Endothelial cell of umbilical vein (primary cell): ENCODE measurements at regions not wholly inside any gene's neighbourhood (a gene's known extent, or its start where the extent isn't known, plus 50 kb on each side); places are given as distances from the start of the nearest gene placed in this dataset.

ENCODE experiments used
- BruUV-seq: library from RNA; stranded (reverse); fragments of 400-500 nt; replicated peaks from 2 replicates; lab custom pipeline; 2021; lab: Mats Ljungman, UMichigan
- CTCF ChIA-PET: fragments of 300-600, 350-600 bp; sonication (Branson Sonifier 250); formaldehyde crosslinking; loops from one replicate; lab custom pipeline; 2021; ENCODE audit warnings: antibody characterized with exemption, inconsistent platforms; lab: Charles Lee
- POLR2A ChIA-PET: fragments of 300-600, 350-600 bp; sonication (Branson Sonifier 250); formaldehyde crosslinking; loops from one replicate; lab custom pipeline; 2021; ENCODE audit warnings: antibody characterized with exemption, inconsistent platforms; lab: Charles Lee
- DNase-seq: peaks from one replicate; pipeline ENCODE4 v3.0.0-alpha.2; 2011; ENCODE audit warnings: low read depth, low spot score
- FAIRE-seq: peaks from 2 replicates; lab custom pipeline; 2011; peaks lifted over from hg19 to GRCh38; lab: Jason Lieb, UNC
- H2AFZ ChIP-seq: 2 replicates; pipeline ENCODE4 v1.6.0; 2012; ENCODE audit warnings: low read depth, low read length, control low read depth, inconsistent platforms
- H3K27ac ChIP-seq: 2 replicates; pipeline ENCODE4 v1.5.1; 2011; ENCODE audit warnings: low read depth, mild to moderate bottlenecking, control low read depth, low read length, moderate library complexity; ENCODE audit not compliant: insufficient read depth
- H3K27me3 ChIP-seq, 2 experiments: 2 replicates each; pipeline versions ENCODE4 v1.6.0 to v1.6.1; 2011; ENCODE audit warnings: low read length in 2 of 2, mixed read lengths in 1 of 2; ENCODE audit not compliant: control insufficient read depth in 2 of 2, insufficient read depth in 2 of 2
- H3K36me3 ChIP-seq, 2 experiments: 2 replicates in 1 of 2; 3 replicates in 1 of 2; pipeline ENCODE4 v1.5.1; 2011; ENCODE audit warnings: low read length in 2 of 2, mild to moderate bottlenecking in 1 of 2, moderate library complexity in 1 of 2; ENCODE audit not compliant: control insufficient read depth in 2 of 2, insufficient read depth in 2 of 2; ENCODE audit errors: extremely low read depth in 1 of 2
- H3K4me1 ChIP-seq: 3 replicates; pipeline ENCODE4 v1.5.1; 2011; ENCODE audit warnings: mild to moderate bottlenecking, low read length; ENCODE audit not compliant: control insufficient read depth, insufficient read depth; ENCODE audit errors: extremely low read depth
- H3K4me2 ChIP-seq: 2 replicates; pipeline ENCODE4 v1.6.1; 2011; ENCODE audit warnings: low read length, control low read depth, mixed read lengths; ENCODE audit not compliant: insufficient read depth
- H3K4me3 ChIP-seq, 3 experiments: fragments of 200-600 bp in 1 of 3; sonication (generic), shearing (Covaris generic) in 1 of 3; replicated peaks in 1 of 3; 2 replicates each; pipeline ENCODE4 v1.5.1; 2011 to 2016; ENCODE audit warnings: control low read depth in 3 of 3, low read length in 3 of 3, mild to moderate bottlenecking in 2 of 3, inconsistent platforms in 1 of 3, low read depth in 1 of 3, moderate library complexity in 1 of 3; ENCODE audit not compliant: insufficient read depth in 1 of 3
- H3K79me2 ChIP-seq: 2 replicates; pipeline ENCODE4 v1.6.0; 2012; ENCODE audit warnings: low read length, inconsistent platforms; ENCODE audit not compliant: control insufficient read depth, insufficient read depth
- H3K9ac ChIP-seq: replicated peaks from 2 replicates; pipeline ENCODE3; 2011; ENCODE audit warnings: low read length, control low read depth; ENCODE audit not compliant: insufficient read depth; ENCODE audit errors: extremely low read depth
- H3K9me1 ChIP-seq: replicated peaks from 3 replicates; pipeline ENCODE4 v1.6.0; 2011; ENCODE audit warnings: mild to moderate bottlenecking, low read length; ENCODE audit not compliant: control insufficient read depth, insufficient read depth; ENCODE audit errors: extremely low read depth
- H3K9me3 ChIP-seq: replicated peaks from 2 replicates; pipeline ENCODE4 v1.5.1; 2012; ENCODE audit warnings: low read length, inconsistent platforms; ENCODE audit not compliant: control insufficient read depth, insufficient read depth
- H4K20me1 ChIP-seq: replicated peaks from 2 replicates; pipeline ENCODE3; 2011; ENCODE audit warnings: mild to moderate bottlenecking, low read length; ENCODE audit not compliant: control insufficient read depth, insufficient read depth; ENCODE audit errors: extremely low read depth
- EZH2 ChIP-seq: IDR thresholded peaks from 2 replicates; pipeline ENCODE4 v1.6.1; 2012; ENCODE audit warnings: borderline replicate concordance, low read depth, mild to moderate bottlenecking, moderate library complexity, low read length, inconsistent platforms; ENCODE audit not compliant: severe bottlenecking
- FOS ChIP-seq: IDR thresholded peaks from 2 replicates; pipeline ENCODE4 v1.6.1; 2011; ENCODE audit warnings: mild to moderate bottlenecking, low read length, moderate library complexity, borderline replicate concordance; ENCODE audit not compliant: insufficient read depth
- GATA2 ChIP-seq: IDR thresholded peaks from 2 replicates; pipeline ENCODE4 v1.7.0; 2011; ENCODE audit warnings: low read depth, mild to moderate bottlenecking, moderate library complexity, mixed read lengths, low read length; ENCODE audit not compliant: insufficient read length, insufficient read depth
- JUN ChIP-seq: IDR thresholded peaks from 2 replicates; pipeline ENCODE4 v1.6.1; 2011; ENCODE audit warnings: borderline replicate concordance, low read depth; ENCODE audit not compliant: insufficient read length, insufficient read depth
- MYC ChIP-seq: IDR thresholded peaks from one replicate; pipeline ENCODE4 v1.6.1; 2011; ENCODE audit warnings: mild to moderate bottlenecking, low read depth, low read length
- POLR2A ChIP-seq: IDR thresholded peaks from 2 replicates; pipeline ENCODE4 v1.6.1; 2012; ENCODE audit warnings: low read depth, mild to moderate bottlenecking, control low read depth, low read length
- POLR2AphosphoS5 ChIP-seq: IDR thresholded peaks from 2 replicates; pipeline ENCODE4 v1.6.1; 2012; ENCODE audit warnings: low read depth, mild to moderate bottlenecking, control low read depth, low read length, moderate library complexity; ENCODE audit not compliant: insufficient read depth
- dilution Hi-C: fragments of 300-500 bp; cut with MboI; formaldehyde crosslinking; loops from one replicate; pipeline ENCODE4 v1.15.0; 2019; ENCODE audit warnings: low sequenced_read_pairs; ENCODE audit not compliant: extremely low pct_ligation_motif_present
- intact Hi-C: fragments of 100-400 bp; cut with micrococcal nuclease; formaldehyde crosslinking; loops from one replicate; pipeline ENCODE4 v1.10.0; 2022
- TF ChIP-seq, protein P1 (sequence below): IDR thresholded peaks from 2 replicates; pipeline ENCODE4 v1.6.1; 2011; ENCODE audit not compliant: insufficient read depth, insufficient read length
- TF ChIP-seq, protein P2 (sequence below), 2 donors: IDR thresholded peaks; 1 replicate in 1 of 2; 2 replicates in 1 of 2; pipeline ENCODE4 v1.5.1; 2011; ENCODE audit warnings: low read length in 2 of 2, mild to moderate bottlenecking in 2 of 2, moderate library complexity in 2 of 2, control low read depth in 1 of 2, inconsistent platforms in 1 of 2, low read depth in 1 of 2; ENCODE audit not compliant: insufficient read depth in 1 of 2; ENCODE audit errors: extremely low read depth in 1 of 2

- no peak for DNase-seq
Measured at GRCh38 chr17:15092762-15093161, 172.4 kb downstream of the PMP22 start.

More at GRCh38 chr17:15092762-15093161, 172.4 kb downstream of the PMP22 start:
- no peaks in the 10 kb centered on the region for H4K20me1 ChIP-seq
- POLR2A ChIA-PET, result no interaction called here
- no peaks in the 10 kb centered on the region for H3K79me2 ChIP-seq
- intact Hi-C loops, result no loop called here
- H3K9me3 ChIP-seq, result no peaks in the 10 kb centered on the region
- H3K9me1 ChIP-seq, result no peaks in the 10 kb centered on the region
- no peaks in the 10 kb centered on the region for H3K4me1 ChIP-seq
- H2AFZ ChIP-seq, result no peak overlapping the region
- dilution Hi-C loops, result no loop called here
- H3K27me3 ChIP-seq, result no peaks in the 10 kb centered on the region
- H3K4me3 ChIP-seq, result no peak overlapping the region
- no peak for FAIRE-seq
- CTCF ChIA-PET, result no interaction called here
- no peak overlapping the region for H3K27ac ChIP-seq
- no peak overlapping the region for H3K9ac ChIP-seq
- BruUV-seq, result no TSS peak
- H3K4me2 ChIP-seq, result no peak overlapping the region
- TF ChIP-seq, protein P1, sequence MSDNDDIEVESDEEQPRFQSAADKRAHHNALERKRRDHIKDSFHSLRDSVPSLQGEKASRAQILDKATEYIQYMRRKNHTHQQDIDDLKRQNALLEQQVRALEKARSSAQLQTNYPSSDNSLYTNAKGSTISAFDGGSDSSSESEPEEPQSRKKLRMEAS, result no peak
- no peak for TF ChIP-seq MYC
- TF ChIP-seq JUN, result no peak
- no peak for TF ChIP-seq FOS
- TF ChIP-seq GATA2, result no peak
- TF ChIP-seq POLR2AphosphoS5, result no peak
- no peak for TF ChIP-seq EZH2
- no peak for TF ChIP-seq POLR2A
- TF ChIP-seq, protein P2, sequence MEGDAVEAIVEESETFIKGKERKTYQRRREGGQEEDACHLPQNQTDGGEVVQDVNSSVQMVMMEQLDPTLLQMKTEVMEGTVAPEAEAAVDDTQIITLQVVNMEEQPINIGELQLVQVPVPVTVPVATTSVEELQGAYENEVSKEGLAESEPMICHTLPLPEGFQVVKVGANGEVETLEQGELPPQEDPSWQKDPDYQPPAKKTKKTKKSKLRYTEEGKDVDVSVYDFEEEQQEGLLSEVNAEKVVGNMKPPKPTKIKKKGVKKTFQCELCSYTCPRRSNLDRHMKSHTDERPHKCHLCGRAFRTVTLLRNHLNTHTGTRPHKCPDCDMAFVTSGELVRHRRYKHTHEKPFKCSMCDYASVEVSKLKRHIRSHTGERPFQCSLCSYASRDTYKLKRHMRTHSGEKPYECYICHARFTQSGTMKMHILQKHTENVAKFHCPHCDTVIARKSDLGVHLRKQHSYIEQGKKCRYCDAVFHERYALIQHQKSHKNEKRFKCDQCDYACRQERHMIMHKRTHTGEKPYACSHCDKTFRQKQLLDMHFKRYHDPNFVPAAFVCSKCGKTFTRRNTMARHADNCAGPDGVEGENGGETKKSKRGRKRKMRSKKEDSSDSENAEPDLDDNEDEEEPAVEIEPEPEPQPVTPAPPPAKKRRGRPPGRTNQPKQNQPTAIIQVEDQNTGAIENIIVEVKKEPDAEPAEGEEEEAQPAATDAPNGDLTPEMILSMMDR (IDR thresholded peaks at IDR 0.05; ENCODE audit: extremely low read depth in 1 of 2, insufficient read depth in 1 of 2, low read depth in 1 of 2, low read length in 2 of 2), result no peak
- no peaks in the 10 kb centered on the region for H3K36me3 ChIP-seq
